ENCODE measurements at regions not wholly inside any gene's neighbourhood (a gene's known extent, or its start where the extent isn't known, plus 50 kb on each side); places are given as distances from the start of the nearest gene placed in this dataset.

GRCh38 chr1:239718571-239718970 is 332.2 kb downstream of the CHRM3 start:
- Histone ChIP-seq H3K9me3 (ENCODE audit: low read length) (peaks cover 6% of the 10 kb centered on the region), H2AFZ (ENCODE audit: low read length) (no peak overlapping the region), H4K20me1 (ENCODE audit: insufficient read depth, low read depth, low read length) (no peaks in the 10 kb centered on the region), H3K27ac (ENCODE audit: low read length) (no peak overlapping the region), H3K9me2 (replicated peaks; ENCODE audit: insufficient read depth, low read length) (no peaks in the 10 kb centered on the region), H3K36me3 (ENCODE audit: insufficient read depth, low read length) (no peaks in the 10 kb centered on the region), H3K4me2 (ENCODE audit: low read depth, low read length, poor library complexity, severe bottlenecking) (no peak overlapping the region), H3K4me3 (ENCODE audit: low read length) (no peak overlapping the region), H3K4me1 (ENCODE audit: low read length) (no peaks in the 10 kb centered on the region), H3K9ac (ENCODE audit: low read length) (no peak overlapping the region), H3K27me3 (ENCODE audit: low read length) (no peaks in the 10 kb centered on the region), H3K79me2 (ENCODE audit: low read length) (no peaks in the 10 kb centered on the region)
- no peak for DNase-seq

GRCh38 chr1:239718997-239719628 is 332.7 kb downstream of the CHRM3 start:
- H3K4me3 ChIP-seq (ENCODE audit: low read length), result no peak overlapping the region
- no peak overlapping the region for H3K9ac ChIP-seq (ENCODE audit: low read length)
- no peaks in the 10 kb centered on the region for H4K20me1 ChIP-seq (ENCODE audit: insufficient read depth, low read depth, low read length)
- H3K9me3 ChIP-seq (ENCODE audit: low read length), result peaks cover 3% of the 10 kb centered on the region
- no peak overlapping the region for H2AFZ ChIP-seq (ENCODE audit: low read length)
- H3K9me2 ChIP-seq (replicated peaks; ENCODE audit: insufficient read depth, low read length), result no peaks in the 10 kb centered on the region
- no peaks in the 10 kb centered on the region for H3K4me1 ChIP-seq (ENCODE audit: low read length)
- no peaks in the 10 kb centered on the region for H3K36me3 ChIP-seq (ENCODE audit: insufficient read depth, low read length)
- no peaks in the 10 kb centered on the region for H3K79me2 ChIP-seq (ENCODE audit: low read length)
- no peak overlapping the region for H3K27ac ChIP-seq (ENCODE audit: low read length)
- H3K4me2 ChIP-seq (ENCODE audit: low read depth, low read length, poor library complexity, severe bottlenecking), result no peak overlapping the region
- no peak for DNase-seq
- no peaks in the 10 kb centered on the region for H3K27me3 ChIP-seq (ENCODE audit: low read length)

GRCh38 chr1:239719642-239720258 is 333.4 kb downstream of the CHRM3 start:
- H3K4me1 ChIP-seq (ENCODE audit: low read length), result no peaks in the 10 kb centered on the region
- H3K9me3 ChIP-seq (ENCODE audit: low read length), result peaks cover 5% of the 10 kb centered on the region
- no peak overlapping the region for H3K9ac ChIP-seq (ENCODE audit: low read length)
- no peaks in the 10 kb centered on the region for H3K79me2 ChIP-seq (ENCODE audit: low read length)
- DNase-seq, result no peak
- H4K20me1 ChIP-seq (ENCODE audit: insufficient read depth, low read depth, low read length), result no peaks in the 10 kb centered on the region
- H3K36me3 ChIP-seq (ENCODE audit: insufficient read depth, low read length), result no peaks in the 10 kb centered on the region
- no peaks in the 10 kb centered on the region for H3K27me3 ChIP-seq (ENCODE audit: low read length)
- H2AFZ ChIP-seq (ENCODE audit: low read length), result no peak overlapping the region
- H3K4me3 ChIP-seq (ENCODE audit: low read length), result no peak overlapping the region
- H3K9me2 ChIP-seq (replicated peaks; ENCODE audit: insufficient read depth, low read length), result no peaks in the 10 kb centered on the region
- H3K27ac ChIP-seq (ENCODE audit: low read length), result no peak overlapping the region
- H3K4me2 ChIP-seq (ENCODE audit: low read depth, low read length, poor library complexity, severe bottlenecking), result no peak overlapping the region

- Histone ChIP-seq H3K9ac (ENCODE audit: low read length) (no peak overlapping the region), H3K27me3 (ENCODE audit: low read length) (no peaks in the 10 kb centered on the region), H3K4me2 (ENCODE audit: low read depth, low read length, poor library complexity, severe bottlenecking) (no peak overlapping the region), H3K9me2 (replicated peaks; ENCODE audit: insufficient read depth, low read length) (no peaks in the 10 kb centered on the region), H3K79me2 (ENCODE audit: low read length) (no peaks in the 10 kb centered on the region), H3K36me3 (ENCODE audit: insufficient read depth, low read length) (no peaks in the 10 kb centered on the region), H4K20me1 (ENCODE audit: insufficient read depth, low read depth, low read length) (no peaks in the 10 kb centered on the region), H3K27ac (ENCODE audit: low read length) (no peak overlapping the region), H2AFZ (ENCODE audit: low read length) (no peak overlapping the region), H3K4me1 (ENCODE audit: low read length) (no peaks in the 10 kb centered on the region), H3K9me3 (ENCODE audit: low read length) (peaks cover 5% of the 10 kb centered on the region), H3K4me3 (ENCODE audit: low read length) (no peak overlapping the region)
- no peak for DNase-seq
Measured at GRCh38 chr1:239722035-239722434, 335.7 kb downstream of the CHRM3 start.

- no peak overlapping the region for H3K27ac ChIP-seq (ENCODE audit: low read length)
Measured at GRCh38 chr1:239723776-239724367, 337.5 kb downstream of the CHRM3 start.

GRCh38 chr1:239725371-239725770 is 339.0 kb downstream of the CHRM3 start:
- H3K9me2 ChIP-seq (replicated peaks; ENCODE audit: insufficient read depth, low read length), result no peaks in the 10 kb centered on the region
- no peaks in the 10 kb centered on the region for H3K36me3 ChIP-seq (ENCODE audit: insufficient read depth, low read length)
- H3K27ac ChIP-seq (ENCODE audit: low read length), result no peak overlapping the region
- peaks cover 12% of the 10 kb centered on the region for H3K9me3 ChIP-seq (ENCODE audit: low read length)
- H3K9ac ChIP-seq (ENCODE audit: low read length), result no peak overlapping the region
- no peak overlapping the region for H3K4me3 ChIP-seq (ENCODE audit: low read length)
- no peaks in the 10 kb centered on the region for H3K79me2 ChIP-seq (ENCODE audit: low read length)
- no peak overlapping the region for H2AFZ ChIP-seq (ENCODE audit: low read length)
- no peaks in the 10 kb centered on the region for H3K27me3 ChIP-seq (ENCODE audit: low read length)
- H3K4me2 ChIP-seq (ENCODE audit: low read depth, low read length, poor library complexity, severe bottlenecking), result no peak overlapping the region
- DNase-seq, result no peak
- H3K4me1 ChIP-seq (ENCODE audit: low read length), result no peaks in the 10 kb centered on the region
- H4K20me1 ChIP-seq (ENCODE audit: insufficient read depth, low read depth, low read length), result no peaks in the 10 kb centered on the region

More at GRCh38 chr1:239723776-239724367, 337.5 kb downstream of the CHRM3 start:
- no peaks in the 10 kb centered on the region for H3K4me1 ChIP-seq (ENCODE audit: low read length)
- no peak overlapping the region for H2AFZ ChIP-seq (ENCODE audit: low read length)
- H3K4me2 ChIP-seq (ENCODE audit: low read depth, low read length, poor library complexity, severe bottlenecking), result no peak overlapping the region
- H3K27me3 ChIP-seq (ENCODE audit: low read length), result no peaks in the 10 kb centered on the region
- peaks cover 10% of the 10 kb centered on the region for H3K9me3 ChIP-seq (ENCODE audit: low read length)
- H4K20me1 ChIP-seq (ENCODE audit: insufficient read depth, low read depth, low read length), result no peaks in the 10 kb centered on the region
- H3K36me3 ChIP-seq (ENCODE audit: insufficient read depth, low read length), result no peaks in the 10 kb centered on the region
- no peaks in the 10 kb centered on the region for H3K79me2 ChIP-seq (ENCODE audit: low read length)
- H3K9me2 ChIP-seq (replicated peaks; ENCODE audit: insufficient read depth, low read length), result no peaks in the 10 kb centered on the region
- no peak overlapping the region for H3K4me3 ChIP-seq (ENCODE audit: low read length)
- H3K9ac ChIP-seq (ENCODE audit: low read length), result no peak overlapping the region
- no peak for DNase-seq

- H3K9me3 ChIP-seq (ENCODE audit: low read length), result peaks cover 13% of the 10 kb centered on the region
- no peak overlapping the region for H3K9ac ChIP-seq (ENCODE audit: low read length)
Measured at GRCh38 chr1:239725933-239726332, 339.6 kb downstream of the CHRM3 start.

GRCh38 chr1:239730378-239730777 is 344.0 kb downstream of the CHRM3 start:
- H3K27ac ChIP-seq (ENCODE audit: low read length), result no peak overlapping the region
- H3K4me2 ChIP-seq (ENCODE audit: low read depth, low read length, poor library complexity, severe bottlenecking), result no peak overlapping the region
- no peak overlapping the region for H3K4me3 ChIP-seq (ENCODE audit: low read length)
- no peaks in the 10 kb centered on the region for H3K36me3 ChIP-seq (ENCODE audit: insufficient read depth, low read length)
- H3K79me2 ChIP-seq (ENCODE audit: low read length), result no peaks in the 10 kb centered on the region
- H2AFZ ChIP-seq (ENCODE audit: low read length), result no peak overlapping the region
- no peaks in the 10 kb centered on the region for H3K4me1 ChIP-seq (ENCODE audit: low read length)
- no peaks in the 10 kb centered on the region for H4K20me1 ChIP-seq (ENCODE audit: insufficient read depth, low read depth, low read length)
- no peak overlapping the region for H3K9ac ChIP-seq (ENCODE audit: low read length)
- no peak for DNase-seq
- H3K9me2 ChIP-seq (replicated peaks; ENCODE audit: insufficient read depth, low read length), result no peaks in the 10 kb centered on the region
- H3K27me3 ChIP-seq (ENCODE audit: low read length), result no peaks in the 10 kb centered on the region
- peaks cover 19% of the 10 kb centered on the region; the same call in 1 of the 2 replicates for H3K9me3 ChIP-seq (ENCODE audit: low read length)

More at GRCh38 chr1:239725933-239726332, 339.6 kb downstream of the CHRM3 start:
- Histone ChIP-seq H3K4me1 (ENCODE audit: low read length) (no peaks in the 10 kb centered on the region), H3K9me2 (replicated peaks; ENCODE audit: insufficient read depth, low read length) (no peaks in the 10 kb centered on the region), H3K4me3 (ENCODE audit: low read length) (no peak overlapping the region), H3K36me3 (ENCODE audit: insufficient read depth, low read length) (no peaks in the 10 kb centered on the region), H3K27me3 (ENCODE audit: low read length) (no peaks in the 10 kb centered on the region), H3K4me2 (ENCODE audit: low read depth, low read length, poor library complexity, severe bottlenecking) (no peak overlapping the region), H3K79me2 (ENCODE audit: low read length) (no peaks in the 10 kb centered on the region), H4K20me1 (ENCODE audit: insufficient read depth, low read depth, low read length) (no peaks in the 10 kb centered on the region), H2AFZ (ENCODE audit: low read length) (no peak overlapping the region), H3K27ac (ENCODE audit: low read length) (no peak overlapping the region)
- DNase-seq, result no peak
